ENCODE measurements at regions not wholly inside any gene's neighbourhood (a gene's known extent, or its start where the extent isn't known, plus 50 kb on each side); places are given as distances from the start of the nearest gene placed in this dataset.

GRCh38 chr6:134683783-134684422 lies 266.0 kb downstream of the ALDH8A1 start:
- Histone ChIP-seq H3K14ac (ENCODE audit: insufficient read length) (no peak overlapping the region), H2BK20ac (ENCODE audit: low read length) (no peak overlapping the region), H2AK5ac (ENCODE audit: low read depth, low read length) (no peak overlapping the region), H3K9me3 (ENCODE audit: insufficient read depth in 2 of 2, low read depth in 1 of 2, low read length in 1 of 2) (no peaks in the 10 kb centered on the region), H4K8ac (ENCODE audit: extremely low read depth, insufficient read depth, low read length) (no peak overlapping the region), H3K9ac (replicated peaks in 1 of 4; ENCODE audit: extremely low read depth in 1 of 4, low read depth in 3 of 4, low read length in 3 of 4) (no peak overlapping the region), H2BK120ac (replicated peaks; ENCODE audit: low read depth, low read length) (no peak overlapping the region), H2BK12ac (ENCODE audit: low read depth, low read length) (no peak overlapping the region), H2AFZ (ENCODE audit: low read length) (no peak overlapping the region), H3K4ac (replicated peaks; ENCODE audit: insufficient read length, low read depth, low read length) (no peak overlapping the region), H2BK5ac (ENCODE audit: low read depth, low read length) (no peak overlapping the region), H2BK15ac (ENCODE audit: low read length) (no peak overlapping the region), H3K23ac (ENCODE audit: insufficient read length) (no peak overlapping the region), H3K27ac (ENCODE audit: low read depth, low read length) (no peak overlapping the region), H3K23me2 (ENCODE audit: low read depth, low read length) (no peaks in the 10 kb centered on the region), H3K27me3 (replicated peaks in 1 of 4; ENCODE audit: control insufficient read depth in 3 of 4, extremely low read depth in 1 of 4, insufficient read depth in 3 of 4, low read length in 3 of 4) (no peaks in the 10 kb centered on the region), H3K79me1 (ENCODE audit: low read depth, low read length) (no peaks in the 10 kb centered on the region), H4K91ac (replicated peaks; ENCODE audit: insufficient read length, low read length) (no peak overlapping the region), H4K5ac (ENCODE audit: insufficient read length, low read depth, low read length) (no peak overlapping the region), H3K4me3 (ENCODE audit: extremely low read depth in 1 of 4, insufficient read depth in 2 of 4, low read depth in 3 of 4, low read length in 4 of 4) (no peak overlapping the region), H3K36me3 (ENCODE audit: control insufficient read depth in 2 of 4, insufficient read depth in 4 of 4, low read length in 3 of 4) (no peaks in the 10 kb centered on the region), H3K79me2 (ENCODE audit: control insufficient read depth in 1 of 2, insufficient read depth in 2 of 2, low read length in 2 of 2) (no peaks in the 10 kb centered on the region), H4K20me1 (replicated peaks in 1 of 2; ENCODE audit: control insufficient read depth in 1 of 2, insufficient read depth in 2 of 2, low read length in 2 of 2) (no peaks in the 10 kb centered on the region), H3K4me2 (ENCODE audit: insufficient read depth in 1 of 2, low read depth in 2 of 2, low read length in 2 of 2) (no peak overlapping the region), H3K18ac (ENCODE audit: extremely low read depth, low read length) (no peak overlapping the region), H3K56ac (replicated peaks; ENCODE audit: insufficient read length, low read depth, low read length) (no peak overlapping the region), H3K4me1 (replicated peaks in 1 of 4; ENCODE audit: control insufficient read depth in 3 of 4, insufficient read depth in 4 of 4, low read length in 3 of 4) (no peaks in the 10 kb centered on the region)
- POLR2A ChIA-PET (ENCODE audit: partially characterized antibody): no interaction called here
- 90% methylated on average over 2 of the region's 2 CpGs; no CpG with 5 or more reads in 1 of the 2 experiments for WGBS, 2 experiments (ENCODE audit: extremely low coverage in 1 of 2, insufficient coverage in 1 of 2, insufficient read length in 1 of 2, insufficient replicate concordance in 2 of 2, low coverage in 1 of 2, low lambda C conversion rate in 2 of 2, missing lambda C conversion rate in 1 of 2)
- CTCF ChIA-PET (ENCODE audit: partially characterized antibody): interaction anchor here (0.7 to 1.3 kb wide), 2 partner anchors 43 to 56 kb away, joined by 3 read pairs; no protein-coding TSS in a partner anchor
- DNase-seq (ENCODE audit: low read depth in 1 of 2, low spot score in 2 of 2) (no peak), FAIRE-seq (no peak)
- TF ChIP-seq HDAC6 (IDR thresholded peaks at IDR 0.05; ENCODE audit: low read depth, low read length): no peak
